LNCAP (cell line): ENCODE measurements at regions not wholly inside any gene's neighbourhood (a gene's known extent, or its start where the extent isn't known, plus 50 kb on each side); places are given as distances from the start of the nearest gene placed in this dataset.
A peak's percentile ranks its signal among the peaks of the same experiment; 100 is the strongest.

Experiments
- CTCF ChIP-seq: fragments of 450-650 bp; IDR thresholded peaks from 2 replicates; pipeline ENCODE4 v1.5.1; 2017; ENCODE audit warnings: mild to moderate bottlenecking

- TF ChIP-seq CTCF: no peak
These were observed 278.3 kb downstream of the CHL1 start for GRCh38 chr3:474828-475227.

- no peak for TF ChIP-seq CTCF
These were observed 283.5 kb downstream of the CHL1 start for GRCh38 chr3:480070-480469.

- TF ChIP-seq CTCF: no peak
These were observed 284.5 kb downstream of the CHL1 start for GRCh38 chr3:481111-481510.

- TF ChIP-seq CTCF: peak; percentile 52
These were observed 285.1 kb downstream of the CHL1 start for GRCh38 chr3:481680-482079.

- no peak for TF ChIP-seq CTCF
These were observed 285.9 kb downstream of the CHL1 start for GRCh38 chr3:482479-482878.

- TF ChIP-seq CTCF: no peak
These were observed 287.8 kb downstream of the CHL1 start for GRCh38 chr3:484341-484740.

- TF ChIP-seq CTCF: no peak
These were observed 291.1 kb downstream of the CHL1 start for GRCh38 chr3:487614-488013.

- no peak for TF ChIP-seq CTCF
These were observed 296.2 kb downstream of the CHL1 start for GRCh38 chr3:492586-493316.
